ENCODE measurements at regions not wholly inside any gene's neighbourhood (a gene's known extent, or its start where the extent isn't known, plus 50 kb on each side); places are given as distances from the start of the nearest gene placed in this dataset.
"Not testable (repeated sequence)": the region's sequence is repeated elsewhere in the genome, so short reads cannot be mapped to it uniquely, and the experiment has no call there.

DNA sequence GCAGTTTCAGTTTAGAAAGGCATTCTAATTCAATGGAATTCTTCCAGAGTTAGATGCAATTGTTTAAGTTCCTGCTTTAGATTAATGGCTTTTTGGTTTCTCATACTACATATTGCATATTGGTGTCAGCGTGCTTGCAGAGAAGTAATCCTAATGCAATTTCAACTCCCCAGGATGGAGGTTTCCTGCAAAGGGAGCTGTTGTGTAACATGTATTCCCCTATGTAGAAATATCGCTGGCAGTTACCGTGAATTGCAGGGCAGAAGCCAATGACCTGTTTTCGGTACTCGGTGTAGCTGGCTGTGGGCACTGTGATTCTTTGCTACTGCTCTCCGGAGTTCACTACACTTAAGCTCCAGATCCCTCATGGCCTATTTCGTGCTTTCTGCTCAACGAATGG lies 256.1 kb upstream of the PTBP2 start:
- no peaks in the 10 kb centered on the region for H3K27me3 Mint-ChIP-seq
- H3K4me1 Mint-ChIP-seq = no peaks in the 10 kb centered on the region
- no peak for DNase-seq
- no peak overlapping the region for H3K4me3 Mint-ChIP-seq
- H3K36me3 Mint-ChIP-seq (ENCODE audit: low read depth) = no peaks in the 10 kb centered on the region
- no peaks in the 10 kb centered on the region for H3K9me3 Mint-ChIP-seq
- ChIA-PET POLR2A (no interaction called here), CTCF (no interaction called here)
- H3K27ac Mint-ChIP-seq = no peak overlapping the region

- ChIA-PET POLR2A (no interaction called here), CTCF (no interaction called here)
- Mint-ChIP-seq H3K4me3 (no peak overlapping the region), H3K27me3 (no peaks in the 10 kb centered on the region), H3K36me3 (ENCODE audit: low read depth) (no peaks in the 10 kb centered on the region), H3K4me1 (no peaks in the 10 kb centered on the region), H3K9me3 (no peaks in the 10 kb centered on the region), H3K27ac (no peak overlapping the region)
- DNase-seq = no peak
Measured at GRCh38 chr1:96466842-96467241, 254.7 kb upstream of the PTBP2 start.

GRCh38 chr1:96469726-96470125 lies 251.9 kb upstream of the PTBP2 start:
- CTCF ChIA-PET; H3K27me3 Mint-ChIP-seq; H3K4me3 Mint-ChIP-seq; DNase-seq; H3K27ac Mint-ChIP-seq; POLR2A ChIA-PET; H3K36me3 Mint-ChIP-seq (ENCODE audit: low read depth); H3K4me1 Mint-ChIP-seq; H3K9me3 Mint-ChIP-seq: not testable (repeated sequence)

- Mint-ChIP-seq H3K9me3 (no peaks in the 10 kb centered on the region), H3K36me3 (ENCODE audit: low read depth) (no peaks in the 10 kb centered on the region), H3K4me1 (no peaks in the 10 kb centered on the region), H3K4me3 (no peak overlapping the region), H3K27me3 (no peaks in the 10 kb centered on the region), H3K27ac (no peak overlapping the region)
- POLR2A ChIA-PET = interaction anchor here (0.6 kb wide), 1 partner anchor 32 kb away, joined by 3 read pairs; no protein-coding TSS in a partner anchor
- no peak for DNase-seq
- CTCF ChIA-PET = interaction anchor here (0.6 kb wide), 1 partner anchor 68 kb away, joined by 3 read pairs; no protein-coding TSS in a partner anchor
Measured at GRCh38 chr1:96472471-96472870, 249.1 kb upstream of the PTBP2 start.

- Mint-ChIP-seq H3K27me3 (no peaks in the 10 kb centered on the region), H3K9me3 (no peaks in the 10 kb centered on the region), H3K27ac (no peak overlapping the region), H3K4me1 (no peaks in the 10 kb centered on the region), H3K4me3 (no peak overlapping the region), H3K36me3 (ENCODE audit: low read depth) (no peaks in the 10 kb centered on the region)
- POLR2A ChIA-PET = no interaction called here
- DNase-seq = no peak
- CTCF ChIA-PET = no interaction called here
Measured at GRCh38 chr1:96473791-96474434, 247.7 kb upstream of the PTBP2 start.

- Mint-ChIP-seq H3K27ac (no peak overlapping the region), H3K4me3 (no peak overlapping the region), H3K27me3 (no peaks in the 10 kb centered on the region), H3K9me3 (no peaks in the 10 kb centered on the region), H3K4me1 (no peaks in the 10 kb centered on the region), H3K36me3 (ENCODE audit: low read depth) (no peaks in the 10 kb centered on the region)
- CTCF ChIA-PET = no interaction called here
- POLR2A ChIA-PET = no interaction called here
- DNase-seq = no peak
Measured at GRCh38 chr1:96474985-96475743, 246.4 kb upstream of the PTBP2 start.

GRCh38 chr1:96475903-96476302 lies 245.7 kb upstream of the PTBP2 start:
- Mint-ChIP-seq H3K27me3 (no peaks in the 10 kb centered on the region), H3K4me1 (no peaks in the 10 kb centered on the region), H3K9me3 (no peaks in the 10 kb centered on the region), H3K36me3 (ENCODE audit: low read depth) (no peaks in the 10 kb centered on the region), H3K27ac (no peak overlapping the region), H3K4me3 (no peak overlapping the region)
- ChIA-PET CTCF (no interaction called here), POLR2A (no interaction called here)
- DNase-seq = no peak

DNA sequence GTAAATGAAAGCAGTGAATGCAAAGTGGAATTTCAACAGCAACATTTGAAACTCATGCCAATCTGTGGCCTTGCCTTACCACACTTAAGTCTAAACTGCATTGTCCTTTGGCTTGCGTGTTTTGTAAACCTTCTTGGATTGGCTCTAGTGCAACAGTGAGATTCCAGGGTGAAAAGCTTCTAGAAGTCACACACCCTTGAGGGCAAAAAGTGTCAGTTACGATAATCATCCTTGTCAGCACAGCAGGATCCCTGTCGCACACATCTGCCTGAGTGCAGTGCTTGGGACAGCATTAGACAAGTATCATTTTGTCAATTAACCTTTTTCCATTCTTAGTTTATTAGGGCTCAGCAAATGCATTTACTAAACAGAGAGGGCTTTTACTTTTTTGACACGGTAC lies 243.4 kb upstream of the PTBP2 start:
- no peaks in the 10 kb centered on the region for H3K27me3 Mint-ChIP-seq
- no peaks in the 10 kb centered on the region for H3K36me3 Mint-ChIP-seq (ENCODE audit: low read depth)
- no peak overlapping the region for H3K27ac Mint-ChIP-seq
- no peak overlapping the region for H3K4me3 Mint-ChIP-seq
- ChIA-PET POLR2A (no interaction called here), CTCF (no interaction called here)
- no peak for DNase-seq
- H3K4me1 Mint-ChIP-seq = no peaks in the 10 kb centered on the region
- no peaks in the 10 kb centered on the region for H3K9me3 Mint-ChIP-seq

- CTCF ChIA-PET = no interaction called here
- no peak for DNase-seq
- Mint-ChIP-seq H3K27ac (no peak overlapping the region), H3K4me1 (no peaks in the 10 kb centered on the region), H3K4me3 (no peak overlapping the region), H3K9me3 (no peaks in the 10 kb centered on the region), H3K27me3 (no peaks in the 10 kb centered on the region), H3K36me3 (ENCODE audit: low read depth) (no peaks in the 10 kb centered on the region)
- POLR2A ChIA-PET = no interaction called here
Measured at GRCh38 chr1:96481409-96481808, 240.2 kb upstream of the PTBP2 start.

DNA sequence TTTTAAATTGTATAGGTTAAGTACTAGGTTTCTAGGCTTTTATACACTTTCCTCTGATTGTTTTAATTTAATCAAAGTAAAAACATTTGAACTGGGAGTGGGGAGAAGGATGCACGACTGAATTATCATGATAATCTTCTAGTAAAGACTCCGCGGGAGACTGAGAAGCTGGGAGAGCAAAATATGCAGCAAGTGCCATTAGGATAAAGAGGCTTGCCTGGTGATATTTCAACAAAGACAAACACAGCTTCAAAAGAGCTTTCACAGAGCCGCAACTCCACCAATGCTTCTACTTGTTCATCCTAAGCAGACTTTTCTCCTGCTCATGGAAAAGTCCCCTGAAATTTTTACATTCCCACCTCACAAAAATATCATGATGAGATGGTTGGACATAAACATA lies 239.0 kb upstream of the PTBP2 start:
- DNase-seq = no peak
- no peak overlapping the region for H3K4me3 Mint-ChIP-seq
- CTCF ChIA-PET = no interaction called here
- no peaks in the 10 kb centered on the region for H3K36me3 Mint-ChIP-seq (ENCODE audit: low read depth)
- H3K9me3 Mint-ChIP-seq = no peaks in the 10 kb centered on the region
- POLR2A ChIA-PET = no interaction called here
- no peaks in the 10 kb centered on the region for H3K4me1 Mint-ChIP-seq
- H3K27ac Mint-ChIP-seq = no peak overlapping the region
- H3K27me3 Mint-ChIP-seq = no peaks in the 10 kb centered on the region

DNA sequence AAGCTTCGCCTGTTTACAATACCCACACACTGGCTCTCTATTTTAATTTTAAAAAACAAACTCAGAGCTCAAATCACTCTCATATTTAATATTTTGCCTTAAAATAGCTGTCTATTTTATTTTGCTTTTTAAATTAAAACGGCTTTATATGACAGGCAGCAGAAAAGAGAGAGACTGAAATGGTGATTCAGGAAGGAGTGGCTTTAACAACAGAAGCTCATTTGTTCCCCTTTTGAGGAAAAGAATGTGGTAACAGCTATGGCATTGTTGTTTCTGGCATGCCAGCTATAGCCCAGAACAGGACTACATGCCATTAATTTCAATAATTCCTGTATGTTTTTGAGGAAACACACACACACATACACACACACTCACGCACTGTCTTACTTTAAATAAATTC lies 234.2 kb upstream of the PTBP2 start:
- Mint-ChIP-seq H3K4me1 (no peaks in the 10 kb centered on the region), H3K27ac (no peak overlapping the region), H3K27me3 (no peaks in the 10 kb centered on the region), H3K36me3 (ENCODE audit: low read depth) (no peaks in the 10 kb centered on the region), H3K9me3 (no peaks in the 10 kb centered on the region), H3K4me3 (no peak overlapping the region)
- DNase-seq = no peak
- ChIA-PET CTCF (no interaction called here), POLR2A (no interaction called here)

DNA sequence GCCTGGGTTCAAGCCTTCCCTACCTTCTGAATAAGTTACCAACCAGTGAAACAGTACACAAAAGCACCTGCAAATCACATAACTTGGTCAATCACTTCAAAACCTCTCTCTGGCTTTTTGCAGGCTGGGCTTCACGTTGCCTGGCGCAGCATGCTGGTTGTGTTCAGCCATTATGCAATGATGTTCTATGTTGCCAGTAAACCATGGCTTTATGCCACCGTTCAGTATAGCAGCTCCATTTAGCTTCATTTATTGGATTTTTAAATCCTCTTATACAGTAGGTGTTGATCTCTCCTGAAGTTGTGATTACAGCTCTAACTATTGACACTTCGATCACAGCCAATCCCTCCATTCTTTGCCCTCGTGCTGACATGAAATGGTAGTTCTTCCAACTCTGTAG lies 233.6 kb upstream of the PTBP2 start:
- POLR2A ChIA-PET = no interaction called here
- no peak for DNase-seq
- H3K36me3 Mint-ChIP-seq (ENCODE audit: low read depth) = no peaks in the 10 kb centered on the region
- H3K27me3 Mint-ChIP-seq = no peaks in the 10 kb centered on the region
- CTCF ChIA-PET = no interaction called here
- H3K27ac Mint-ChIP-seq = no peak overlapping the region
- no peaks in the 10 kb centered on the region for H3K9me3 Mint-ChIP-seq
- no peaks in the 10 kb centered on the region for H3K4me1 Mint-ChIP-seq
- H3K4me3 Mint-ChIP-seq = no peak overlapping the region

GRCh38 chr1:96488777-96489176 lies 232.8 kb upstream of the PTBP2 start:
- H3K36me3 Mint-ChIP-seq (ENCODE audit: low read depth) = no peaks in the 10 kb centered on the region
- POLR2A ChIA-PET = no interaction called here
- CTCF ChIA-PET = no interaction called here
- H3K9me3 Mint-ChIP-seq = no peaks in the 10 kb centered on the region
- H3K27me3 Mint-ChIP-seq = no peaks in the 10 kb centered on the region
- H3K4me3 Mint-ChIP-seq = no peak overlapping the region
- H3K4me1 Mint-ChIP-seq = no peaks in the 10 kb centered on the region
- no peak overlapping the region for H3K27ac Mint-ChIP-seq
- no peak for DNase-seq

GRCh38 chr1:96492236-96492635 lies 229.3 kb upstream of the PTBP2 start:
- Mint-ChIP-seq H3K27ac (no peak overlapping the region), H3K4me1 (no peaks in the 10 kb centered on the region), H3K36me3 (ENCODE audit: low read depth) (no peaks in the 10 kb centered on the region), H3K27me3 (no peaks in the 10 kb centered on the region), H3K4me3 (no peak overlapping the region), H3K9me3 (no peaks in the 10 kb centered on the region)
- ChIA-PET CTCF (no interaction called here), POLR2A (no interaction called here)
- no peak for DNase-seq

Measured in activated CD4-positive, alpha-beta T cell treated with anti-CD3 and anti-CD28 coated beads, Interleukin-2, amount 10 ng/mL, durations not matched to agents 7 days and 5 days (primary cell).